Astrocyte of the cerebellum (primary cell): ENCODE measurements at regions not wholly inside any gene's neighbourhood (a gene's known extent, or its start where the extent isn't known, plus 50 kb on each side); places are given as distances from the start of the nearest gene placed in this dataset.

Source experiments
- DNase-seq: peaks from one replicate; pipeline ENCODE4 v3.0.0-alpha.2; 2011; ENCODE audit warnings: low read depth
- H3K4me3 ChIP-seq: 2 replicates; pipeline ENCODE4 v1.5.1; 2011; ENCODE audit warnings: mild to moderate bottlenecking, low read depth, low read length, moderate library complexity
- CTCF ChIP-seq: IDR thresholded peaks from 2 replicates; pipeline ENCODE4 v1.5.1; 2012; ENCODE audit warnings: low read length, low read depth, moderate library complexity, mild to moderate bottlenecking; ENCODE audit errors: missing control alignments
- in situ Hi-C: cut with HindIII; loops from 2 replicates; pipeline ENCODE4 v1.10.0; 2017; ENCODE audit warnings: low sequenced_read_pairs

GRCh38 chr13:99064624-99065234 lies 86.9 kb upstream of the DOCK9 start:
- no peak for TF ChIP-seq CTCF
- in situ Hi-C loops, result no loop called here
- no peak for DNase-seq
- no peak overlapping the region for H3K4me3 ChIP-seq

GRCh38 chr13:99065235-99066015 lies 87.6 kb upstream of the DOCK9 start:
- no peak for TF ChIP-seq CTCF
- H3K4me3 ChIP-seq, result no peak overlapping the region
- in situ Hi-C loops, result no loop called here
- DNase-seq, result no peak

- DNase-seq, result no peak
- no peak overlapping the region for H3K4me3 ChIP-seq
- in situ Hi-C loops, result no loop called here
- TF ChIP-seq CTCF, result no peak
Measured at GRCh38 chr13:99066219-99066618, 88.4 kb upstream of the DOCK9 start.

- DNase-seq, result no peak
- no peak for TF ChIP-seq CTCF
- H3K4me3 ChIP-seq, result no peak overlapping the region
- in situ Hi-C loops, result no loop called here
Measured at GRCh38 chr13:99067159-99067985, 89.5 kb upstream of the DOCK9 start.

GRCh38 chr13:99071211-99071610 lies 93.3 kb upstream of the DOCK9 start:
- in situ Hi-C loops, result no loop called here
- TF ChIP-seq CTCF, result no peak
- H3K4me3 ChIP-seq, result no peak overlapping the region
- no peak for DNase-seq

GRCh38 chr13:99071666-99072065 lies 93.8 kb upstream of the DOCK9 start:
- no peak overlapping the region for H3K4me3 ChIP-seq
- DNase-seq, result no peak
- in situ Hi-C loops, result no loop called here
- no peak for TF ChIP-seq CTCF
